ENCODE measurements at regions not wholly inside any gene's neighbourhood (a gene's known extent, or its start where the extent isn't known, plus 50 kb on each side); places are given as distances from the start of the nearest gene placed in this dataset.

DNA sequence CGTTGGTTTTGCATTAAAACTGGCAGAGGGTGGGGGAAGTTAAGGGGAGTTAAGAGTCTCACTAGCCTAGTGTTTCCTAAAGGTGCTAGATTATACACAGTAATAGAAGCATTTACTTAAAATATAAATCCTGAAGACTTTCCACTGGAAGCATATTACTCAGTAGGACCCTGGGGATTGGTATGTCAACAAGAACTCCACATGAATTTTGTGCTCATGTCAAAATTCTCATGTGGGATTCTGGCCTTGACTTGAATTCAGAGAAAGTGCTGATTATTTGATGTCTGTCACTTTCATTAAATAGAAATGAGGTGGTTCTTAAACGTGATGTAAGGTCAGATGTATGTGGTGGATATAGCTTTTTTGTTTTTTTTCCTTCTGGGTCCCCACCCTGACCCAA lies 997.2 kb downstream of the TUSC7 start:
- TF ChIP-seq POLR2A (IDR thresholded peaks at IDR 0.05): no peak
- TF ChIP-seq, protein P1, sequence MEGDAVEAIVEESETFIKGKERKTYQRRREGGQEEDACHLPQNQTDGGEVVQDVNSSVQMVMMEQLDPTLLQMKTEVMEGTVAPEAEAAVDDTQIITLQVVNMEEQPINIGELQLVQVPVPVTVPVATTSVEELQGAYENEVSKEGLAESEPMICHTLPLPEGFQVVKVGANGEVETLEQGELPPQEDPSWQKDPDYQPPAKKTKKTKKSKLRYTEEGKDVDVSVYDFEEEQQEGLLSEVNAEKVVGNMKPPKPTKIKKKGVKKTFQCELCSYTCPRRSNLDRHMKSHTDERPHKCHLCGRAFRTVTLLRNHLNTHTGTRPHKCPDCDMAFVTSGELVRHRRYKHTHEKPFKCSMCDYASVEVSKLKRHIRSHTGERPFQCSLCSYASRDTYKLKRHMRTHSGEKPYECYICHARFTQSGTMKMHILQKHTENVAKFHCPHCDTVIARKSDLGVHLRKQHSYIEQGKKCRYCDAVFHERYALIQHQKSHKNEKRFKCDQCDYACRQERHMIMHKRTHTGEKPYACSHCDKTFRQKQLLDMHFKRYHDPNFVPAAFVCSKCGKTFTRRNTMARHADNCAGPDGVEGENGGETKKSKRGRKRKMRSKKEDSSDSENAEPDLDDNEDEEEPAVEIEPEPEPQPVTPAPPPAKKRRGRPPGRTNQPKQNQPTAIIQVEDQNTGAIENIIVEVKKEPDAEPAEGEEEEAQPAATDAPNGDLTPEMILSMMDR (IDR thresholded peaks at IDR 0.05 in 8 of 11, conservative IDR thresholded peaks at IDR 0.05 in 3 of 11): no peak

Measured in spleen (tissue), 7 donors.